AG10803 (cell line): ENCODE measurements at regions not wholly inside any gene's neighbourhood (a gene's known extent, or its start where the extent isn't known, plus 50 kb on each side); places are given as distances from the start of the nearest gene placed in this dataset.
"Not testable (repeated sequence)": the region's sequence is repeated elsewhere in the genome, so short reads cannot be mapped to it uniquely, and the experiment has no call there.

Experiments
- DNase-seq: peaks from one replicate; pipeline ENCODE4 v3.0.0; 2010; ENCODE audit warnings: low read depth
- H3K4me3 ChIP-seq: 2 replicates; pipeline ENCODE4 v1.5.1; 2011; ENCODE audit warnings: mild to moderate bottlenecking, low read length, control low read depth
- CTCF ChIP-seq: conservative IDR thresholded peaks from 2 replicates; pipeline ENCODE4 v1.5.1; 2011; ENCODE audit warnings: mild to moderate bottlenecking, low read length, control low read depth, inconsistent platforms

- DNase-seq: peak; percentile 39
- not testable (repeated sequence) for H3K4me3 ChIP-seq
Observed at GRCh38 chr17:30719131-30719973, 105.1 kb downstream of the CRLF3 start.

GRCh38 chr17:30718691-30719090 lies 105.8 kb downstream of the CRLF3 start:
- not testable (repeated sequence) for DNase-seq, H3K4me3 ChIP-seq

More at GRCh38 chr17:30719131-30719973, 105.1 kb downstream of the CRLF3 start:
- peak; percentile 64 for TF ChIP-seq CTCF

- H3K4me3 ChIP-seq, DNase-seq: not testable (repeated sequence)
Observed at GRCh38 chr17:30718099-30718447, 106.4 kb downstream of the CRLF3 start.

- H3K4me3 ChIP-seq: no peak overlapping the region
- DNase-seq: no peak
- TF ChIP-seq CTCF: no peak
Observed at GRCh38 chr17:30717291-30718098, 107.0 kb downstream of the CRLF3 start.

GRCh38 chr17:30716461-30717290 lies 107.8 kb downstream of the CRLF3 start:
- no peak overlapping the region for H3K4me3 ChIP-seq
- peak; percentile 25 for TF ChIP-seq CTCF
- peak; percentile 26 for DNase-seq

- peak; percentile 49 for TF ChIP-seq CTCF
- peak; percentile 45 for DNase-seq
- H3K4me3 ChIP-seq: not testable (repeated sequence)
Observed at GRCh38 chr17:30714825-30715622, 109.5 kb downstream of the CRLF3 start.

GRCh38 chr17:30713805-30714204 lies 110.7 kb downstream of the CRLF3 start:
- not testable (repeated sequence) for DNase-seq, H3K4me3 ChIP-seq

GRCh38 chr17:30712859-30713258 lies 111.6 kb downstream of the CRLF3 start:
- DNase-seq, H3K4me3 ChIP-seq: not testable (repeated sequence)

- H3K4me3 ChIP-seq, DNase-seq: not testable (repeated sequence)
Observed at GRCh38 chr17:30711626-30712507, 112.6 kb downstream of the CRLF3 start.

GRCh38 chr17:30711176-30711575 lies 113.3 kb downstream of the CRLF3 start:
- not testable (repeated sequence) for H3K4me3 ChIP-seq, DNase-seq

- DNase-seq: not testable (repeated sequence)
- H3K4me3 ChIP-seq: peak overlapping the region; percentile 53
Observed at GRCh38 chr17:30710276-30711088, 114.0 kb downstream of the CRLF3 start.
